ENCODE measurements at regions not wholly inside any gene's neighbourhood (a gene's known extent, or its start where the extent isn't known, plus 50 kb on each side); places are given as distances from the start of the nearest gene placed in this dataset.

- TF ChIP-seq ZBTB7A (tag by site-specific recombination; IDR thresholded peaks at IDR 0.05; ENCODE audit: low read depth): no peak
- TF ChIP-seq, protein P1, sequence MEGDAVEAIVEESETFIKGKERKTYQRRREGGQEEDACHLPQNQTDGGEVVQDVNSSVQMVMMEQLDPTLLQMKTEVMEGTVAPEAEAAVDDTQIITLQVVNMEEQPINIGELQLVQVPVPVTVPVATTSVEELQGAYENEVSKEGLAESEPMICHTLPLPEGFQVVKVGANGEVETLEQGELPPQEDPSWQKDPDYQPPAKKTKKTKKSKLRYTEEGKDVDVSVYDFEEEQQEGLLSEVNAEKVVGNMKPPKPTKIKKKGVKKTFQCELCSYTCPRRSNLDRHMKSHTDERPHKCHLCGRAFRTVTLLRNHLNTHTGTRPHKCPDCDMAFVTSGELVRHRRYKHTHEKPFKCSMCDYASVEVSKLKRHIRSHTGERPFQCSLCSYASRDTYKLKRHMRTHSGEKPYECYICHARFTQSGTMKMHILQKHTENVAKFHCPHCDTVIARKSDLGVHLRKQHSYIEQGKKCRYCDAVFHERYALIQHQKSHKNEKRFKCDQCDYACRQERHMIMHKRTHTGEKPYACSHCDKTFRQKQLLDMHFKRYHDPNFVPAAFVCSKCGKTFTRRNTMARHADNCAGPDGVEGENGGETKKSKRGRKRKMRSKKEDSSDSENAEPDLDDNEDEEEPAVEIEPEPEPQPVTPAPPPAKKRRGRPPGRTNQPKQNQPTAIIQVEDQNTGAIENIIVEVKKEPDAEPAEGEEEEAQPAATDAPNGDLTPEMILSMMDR (tag by site-specific recombination; IDR thresholded peaks at IDR 0.05): no peak
- TF ChIP-seq ZNF138 (tag by site-specific recombination; IDR thresholded peaks at IDR 0.05; ENCODE audit: borderline replicate concordance): no peak
- TF ChIP-seq, protein P2, sequence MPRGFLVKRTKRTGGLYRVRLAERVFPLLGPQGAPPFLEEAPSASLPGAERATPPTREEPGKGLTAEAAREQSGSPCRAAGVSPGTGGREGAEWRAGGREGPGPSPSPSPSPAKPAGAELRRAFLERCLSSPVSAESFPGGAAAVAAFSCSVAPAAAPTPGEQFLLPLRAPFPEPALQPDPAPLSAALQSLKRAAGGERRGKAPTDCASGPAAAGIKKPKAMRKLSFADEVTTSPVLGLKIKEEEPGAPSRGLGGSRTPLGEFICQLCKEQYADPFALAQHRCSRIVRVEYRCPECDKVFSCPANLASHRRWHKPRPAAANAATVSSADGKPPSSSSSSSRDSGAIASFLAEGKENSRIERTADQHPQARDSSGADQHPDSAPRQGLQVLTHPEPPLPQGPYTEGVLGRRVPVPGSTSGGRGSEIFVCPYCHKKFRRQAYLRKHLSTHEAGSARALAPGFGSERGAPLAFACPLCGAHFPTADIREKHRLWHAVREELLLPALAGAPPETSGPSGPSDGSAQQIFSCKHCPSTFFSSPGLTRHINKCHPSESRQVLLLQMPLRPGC (tag by site-specific recombination; IDR thresholded peaks at IDR 0.05): no peak
- TF ChIP-seq ZNF24 (tag by site-specific recombination; IDR thresholded peaks at IDR 0.05): no peak
- TF ChIP-seq ZNF629 (tag by site-specific recombination; IDR thresholded peaks at IDR 0.05): no peak
Measured at GRCh38 chr14:98085751-98086150, 1186.2 kb downstream of the BCL11B start.
